AG04449 (cell line): ENCODE measurements at regions not wholly inside any gene's neighbourhood (a gene's known extent, or its start where the extent isn't known, plus 50 kb on each side); places are given as distances from the start of the nearest gene placed in this dataset.

Experiments
- CTCF ChIA-PET: fragments of 350-600 bp; formaldehyde crosslinking; extraction: SDS; loops from one replicate; lab custom pipeline; 2021; ENCODE audit warnings: antibody characterized with exemption; lab: Yijun Ruan, JAX
- POLR2A ChIA-PET: fragments of 400-600, 350-600 bp; formaldehyde crosslinking; extraction: SDS; loops from one replicate; lab custom pipeline; 2020; ENCODE audit warnings: antibody characterized with exemption, inconsistent platforms; lab: Yijun Ruan, JAX
- DNase-seq: peaks from one replicate; pipeline ENCODE4 v3.0.0-alpha.2; 2010; ENCODE audit warnings: low read depth, low spot score
- H3K4me3 ChIP-seq: 2 replicates; pipeline ENCODE4 v1.5.1; 2011; ENCODE audit warnings: low read depth, mild to moderate bottlenecking, control low read depth, low read length
- TF ChIP-seq, protein P1 (sequence below): IDR thresholded peaks from one replicate; pipeline ENCODE4 v1.5.1; 2011; ENCODE audit warnings: mild to moderate bottlenecking, moderate library complexity, low read length, control low read depth, inconsistent platforms; ENCODE audit not compliant: insufficient read depth; ENCODE audit errors: missing control alignments

DNA sequence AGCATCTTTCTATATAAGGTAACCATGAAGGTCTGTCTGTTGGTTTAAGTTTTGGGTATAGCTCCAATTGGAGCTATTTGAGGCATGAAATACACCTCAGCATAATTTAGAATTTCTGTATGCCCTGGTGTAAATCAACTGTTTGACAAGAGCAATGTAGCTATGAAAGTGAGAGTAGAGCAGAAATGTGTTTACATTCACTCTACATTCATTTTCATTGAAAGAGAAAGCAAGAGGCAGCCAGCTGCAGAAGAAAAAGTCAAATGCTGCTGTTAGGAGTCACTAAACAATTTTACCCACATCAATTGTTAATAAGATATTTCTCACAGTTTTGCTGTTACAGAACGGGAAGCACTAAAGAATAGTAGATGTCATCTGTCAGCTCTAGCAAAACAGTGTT is 252.5 kb downstream of the SLC6A15 start:
- TF ChIP-seq, protein P1, sequence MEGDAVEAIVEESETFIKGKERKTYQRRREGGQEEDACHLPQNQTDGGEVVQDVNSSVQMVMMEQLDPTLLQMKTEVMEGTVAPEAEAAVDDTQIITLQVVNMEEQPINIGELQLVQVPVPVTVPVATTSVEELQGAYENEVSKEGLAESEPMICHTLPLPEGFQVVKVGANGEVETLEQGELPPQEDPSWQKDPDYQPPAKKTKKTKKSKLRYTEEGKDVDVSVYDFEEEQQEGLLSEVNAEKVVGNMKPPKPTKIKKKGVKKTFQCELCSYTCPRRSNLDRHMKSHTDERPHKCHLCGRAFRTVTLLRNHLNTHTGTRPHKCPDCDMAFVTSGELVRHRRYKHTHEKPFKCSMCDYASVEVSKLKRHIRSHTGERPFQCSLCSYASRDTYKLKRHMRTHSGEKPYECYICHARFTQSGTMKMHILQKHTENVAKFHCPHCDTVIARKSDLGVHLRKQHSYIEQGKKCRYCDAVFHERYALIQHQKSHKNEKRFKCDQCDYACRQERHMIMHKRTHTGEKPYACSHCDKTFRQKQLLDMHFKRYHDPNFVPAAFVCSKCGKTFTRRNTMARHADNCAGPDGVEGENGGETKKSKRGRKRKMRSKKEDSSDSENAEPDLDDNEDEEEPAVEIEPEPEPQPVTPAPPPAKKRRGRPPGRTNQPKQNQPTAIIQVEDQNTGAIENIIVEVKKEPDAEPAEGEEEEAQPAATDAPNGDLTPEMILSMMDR, result no peak
- H3K4me3 ChIP-seq, result no peak overlapping the region
- DNase-seq, result no peak
- ChIA-PET CTCF (no interaction called here), POLR2A (no interaction called here)

DNA sequence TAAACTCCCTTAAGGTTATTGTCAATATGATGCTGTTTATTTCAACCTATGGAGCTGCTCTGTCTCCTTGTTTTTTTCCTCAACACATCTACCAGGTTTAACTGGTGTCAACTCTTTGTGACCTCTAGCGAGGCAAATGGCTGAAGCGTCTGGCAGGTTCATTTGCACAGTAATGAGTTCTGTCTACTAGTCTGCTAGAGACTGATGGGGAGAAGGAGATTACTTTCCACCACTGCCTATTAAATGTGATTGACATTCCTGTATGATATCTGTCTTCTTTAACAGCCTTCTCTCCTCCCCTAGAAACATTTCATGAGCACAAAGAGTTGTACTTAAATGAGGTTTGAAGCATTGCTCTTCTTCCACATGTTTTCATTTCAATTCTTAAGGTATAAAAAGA is 253.7 kb downstream of the SLC6A15 start:
- no peak for DNase-seq
- ChIA-PET CTCF (no interaction called here), POLR2A (no interaction called here)
- TF ChIP-seq, protein P1, result no peak
- no peak overlapping the region for H3K4me3 ChIP-seq

DNA sequence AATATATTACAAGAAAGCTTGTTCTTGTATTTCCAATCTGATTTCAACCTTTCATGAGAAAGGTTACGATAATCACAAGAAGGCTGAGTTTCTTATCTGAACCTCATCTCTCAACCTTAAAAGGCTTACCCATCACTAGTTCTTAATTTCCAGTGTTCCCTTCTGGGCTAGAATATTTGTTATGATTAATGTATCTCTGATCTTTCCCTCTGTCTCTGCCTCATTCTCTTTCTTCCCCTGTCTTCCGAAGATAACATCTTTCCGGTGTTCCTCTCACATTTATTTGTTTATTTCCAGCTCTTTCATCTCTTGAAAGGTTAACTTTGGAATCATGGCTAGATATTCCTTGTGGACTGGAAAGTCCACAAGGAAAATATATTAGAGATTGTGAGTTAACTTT is 255.9 kb downstream of the SLC6A15 start:
- TF ChIP-seq, protein P1, result no peak
- POLR2A ChIA-PET, result no interaction called here
- H3K4me3 ChIP-seq, result no peak overlapping the region
- CTCF ChIA-PET, result no interaction called here
- no peak for DNase-seq

DNA sequence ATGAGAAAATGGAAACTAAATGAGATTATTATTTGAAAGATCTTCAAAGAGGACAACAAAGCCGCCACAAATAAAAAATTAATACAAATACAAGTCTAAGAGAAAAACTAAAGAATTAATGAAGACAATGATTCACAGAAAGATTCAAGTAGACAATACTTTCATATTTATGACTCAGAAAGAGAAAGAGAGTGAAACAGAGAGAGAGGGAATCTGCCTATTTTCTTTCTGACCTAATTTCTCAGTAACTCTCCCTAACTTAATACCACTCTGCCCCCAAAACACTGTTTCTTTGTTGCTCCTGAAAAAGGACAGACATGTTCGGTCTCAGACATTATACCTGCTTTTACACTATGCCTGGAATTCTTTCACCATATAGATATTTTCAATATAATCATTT is 259.1 kb downstream of the SLC6A15 start:
- no peak overlapping the region for H3K4me3 ChIP-seq
- DNase-seq, result no peak
- POLR2A ChIA-PET, result no interaction called here
- TF ChIP-seq, protein P1, result no peak
- CTCF ChIA-PET, result no interaction called here

DNA sequence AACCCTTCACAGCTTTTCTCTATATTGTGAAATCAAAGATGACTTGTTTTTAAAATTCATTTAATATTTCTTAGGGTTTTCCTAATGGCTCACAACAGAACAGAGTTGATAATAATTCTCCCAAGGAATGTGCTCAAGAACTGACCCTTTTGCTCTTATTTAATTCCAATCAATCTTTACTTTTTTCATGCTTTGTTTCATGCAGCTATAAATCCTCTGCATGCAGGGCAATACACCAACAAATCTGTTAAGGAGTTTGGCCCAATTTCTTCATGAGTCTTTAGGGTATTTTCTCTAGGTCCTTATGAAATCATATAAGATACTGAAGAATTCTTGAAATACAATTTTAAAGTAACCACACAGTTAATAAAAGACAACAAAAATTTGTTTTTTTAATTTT is 264.2 kb downstream of the SLC6A15 start:
- ChIA-PET POLR2A (no interaction called here), CTCF (interaction anchor here (0.6 kb wide), 1 partner anchor 140 kb away, joined by 3 read pairs; no protein-coding TSS in a partner anchor)
- no peak for DNase-seq

DNA sequence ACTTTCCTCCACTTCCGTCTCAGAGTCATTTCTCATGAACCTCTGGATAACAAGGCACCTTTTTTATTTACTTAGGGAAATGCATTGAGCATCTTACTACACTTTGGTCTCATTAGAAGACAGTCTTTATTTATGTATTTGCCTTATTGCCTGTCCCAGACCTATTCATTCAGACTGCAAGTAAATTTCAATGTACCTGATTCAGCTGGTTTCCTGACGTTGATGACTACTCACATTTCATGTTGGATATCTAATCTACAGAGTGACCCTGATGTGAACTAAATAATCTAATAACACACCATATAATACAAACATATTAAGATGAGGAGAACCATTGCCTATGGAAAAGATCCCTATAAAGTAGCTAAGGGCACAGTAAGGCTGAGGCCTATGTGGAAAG is 267.7 kb downstream of the SLC6A15 start:
- POLR2A ChIA-PET, result interaction anchor here (0.6 kb wide), 1 partner anchor 744 kb away, joined by 4 read pairs; no protein-coding TSS in a partner anchor
- CTCF ChIA-PET, result no interaction called here
- DNase-seq, result no peak
- TF ChIP-seq, protein P1, result no peak
- no peak overlapping the region for H3K4me3 ChIP-seq

More for the DNA sequence above, 264.2 kb downstream of the SLC6A15 start:
- TF ChIP-seq, protein P1, result no peak
- H3K4me3 ChIP-seq, result no peak overlapping the region
